K562 (cell line): ENCODE measurements at regions not wholly inside any gene's neighbourhood (a gene's known extent, or its start where the extent isn't known, plus 50 kb on each side); places are given as distances from the start of the nearest gene placed in this dataset.

Experiments used
- ATAC-seq: fragments of 200-7000 bp; cut with Tn5 transposase; 3 replicates; pipeline ENCODE4 v1.9.1; 2020; ENCODE audit warnings: moderate library complexity
- BruUV-seq: library from RNA; stranded (reverse); fragments of 400-500 nt; replicated peaks from 2 replicates; lab custom pipeline; 2021; lab: Mats Ljungman, UMichigan
- CTCF ChIA-PET: fragments of 300-600 bp; formaldehyde crosslinking; extraction: SDS; loops from one replicate; lab custom pipeline; 2021; ENCODE audit warnings: low intra/inter-chr PET ratio; lab: Yijun Ruan, JAX
- POLR2A ChIA-PET: fragments of 300-600, 350-650 bp; sonication (Branson Sonifier 250); formaldehyde crosslinking; extraction: SDS; loops from one replicate; lab custom pipeline; 2021; ENCODE audit warnings: antibody characterized with exemption, inconsistent platforms; lab: Yijun Ruan, JAX
- DNase-seq, 4 experiments: peaks; one replicate each; pipeline versions ENCODE4 v3.0.0 to v3.0.0-alpha.2; 2011 to 2018; ENCODE audit warnings: low spot score in 3 of 4, mixed read lengths in 3 of 4; ENCODE audit errors: extremely low read depth in 1 of 4
- FAIRE-seq: peaks from 2 replicates; lab custom pipeline; 2011; peaks lifted over from hg19 to GRCh38; lab: Jason Lieb, UNC
- H2AFZ ChIP-seq: 2 replicates; pipeline ENCODE4 v1.6.0; 2011; ENCODE audit warnings: low read depth, low read length, control low read depth, inconsistent platforms
- H3K27ac ChIP-seq: fragments of 200-600 bp; 3 replicates; pipeline ENCODE4 v1.8.0; 2011; ENCODE audit warnings: low read depth, mild to moderate bottlenecking, control low read depth, inconsistent platforms, low read length, moderate library complexity, mixed read lengths; ENCODE audit errors: extremely low read depth
- H3K27me3 ChIP-seq, 2 experiments: fragments of 300-600 bp in 1 of 2; 2 replicates in 1 of 2; 3 replicates in 1 of 2; pipeline versions ENCODE4 v1.6.0 to v1.8.0; 2011; ENCODE audit warnings: inconsistent platforms in 2 of 2, low read length in 2 of 2, mild to moderate bottlenecking in 1 of 2, mixed read lengths in 1 of 2, moderate library complexity in 1 of 2; ENCODE audit not compliant: control insufficient read depth in 2 of 2, insufficient read depth in 2 of 2
- H3K36me3 ChIP-seq: fragments of 300-600 bp; 3 replicates; pipeline ENCODE4 v1.8.0; 2011; ENCODE audit warnings: mild to moderate bottlenecking, low read length, inconsistent platforms; ENCODE audit not compliant: control insufficient read depth, insufficient read depth
- H3K4me1 ChIP-seq, 2 experiments: fragments of 200-600 bp in 1 of 2; replicated peaks in 1 of 2; 2 replicates in 1 of 2; 3 replicates in 1 of 2; pipeline versions ENCODE4 v1.5.1 to v1.8.0; 2011; ENCODE audit warnings: inconsistent platforms in 2 of 2, low read length in 2 of 2, mild to moderate bottlenecking in 1 of 2, mixed read lengths in 1 of 2, moderate library complexity in 1 of 2; ENCODE audit not compliant: control insufficient read depth in 2 of 2, insufficient read depth in 2 of 2
- H3K4me2 ChIP-seq: 2 replicates; pipeline ENCODE4 v1.6.1; 2011; ENCODE audit warnings: low read length, control low read depth, inconsistent platforms, mixed read lengths; ENCODE audit not compliant: insufficient read depth
- H3K4me3 ChIP-seq: fragments of 200-600 bp; sonication (generic), shearing (Covaris generic); 2 replicates; pipeline ENCODE4 v1.5.1; 2016; ENCODE audit warnings: control low read depth, inconsistent platforms
- H3K79me2 ChIP-seq: fragments of 200-600 bp; 3 replicates; pipeline ENCODE4 v1.8.0; 2011; ENCODE audit warnings: low read length, inconsistent platforms; ENCODE audit not compliant: control insufficient read depth, insufficient read depth
- H3K9ac ChIP-seq, 2 experiments: 2 replicates each; pipeline versions ENCODE4 v1.6.0 to v1.6.1; 2011; ENCODE audit warnings: low read depth in 2 of 2, low read length in 2 of 2, control low read depth in 1 of 2, inconsistent platforms in 1 of 2, mild to moderate bottlenecking in 1 of 2, mixed read lengths in 1 of 2; ENCODE audit not compliant: insufficient read depth in 1 of 2
- H3K9me1 ChIP-seq: one replicate; pipeline ENCODE4 v1.6.0; 2011; ENCODE audit warnings: inconsistent platforms, mild to moderate bottlenecking, low read length, moderate library complexity; ENCODE audit not compliant: control insufficient read depth, insufficient read depth
- H3K9me3 ChIP-seq: replicated peaks from 2 replicates; pipeline ENCODE4 v1.5.1; 2011; ENCODE audit warnings: low read depth, low read length, inconsistent platforms; ENCODE audit not compliant: control insufficient read depth, insufficient read depth
- H4K20me1 ChIP-seq: replicated peaks from 2 replicates; pipeline ENCODE4 v1.6.1; 2011; ENCODE audit warnings: low read length, inconsistent platforms, mixed read lengths; ENCODE audit not compliant: control insufficient read depth, insufficient read depth
- ARID1B ChIP-seq: fragments of 450-650 bp; IDR thresholded peaks from 2 replicates; pipeline ENCODE4 v1.6.1; 2016; ENCODE audit warnings: antibody characterized with exemption, mild to moderate bottlenecking, inconsistent platforms
- BACH1 ChIP-seq: fragments of 200-800 bp; sonication (Bioruptor generic); IDR thresholded peaks from 2 replicates; pipeline ENCODE4 v1.6.1; 2016; ENCODE audit warnings: missing genetic modification characterization, missing compliant biosample characterization
- CBX8 ChIP-seq: fragments of 200-600 bp; sonication (generic); IDR thresholded peaks from 2 replicates; pipeline ENCODE4 v1.6.1; 2012; ENCODE audit warnings: borderline replicate concordance, mixed run types, low read depth, mild to moderate bottlenecking, moderate library complexity, mixed read lengths, low read length, control low read depth, inconsistent platforms; ENCODE audit not compliant: poor library complexity, severe bottlenecking; ENCODE audit errors: extremely low read depth
- CREB1 ChIP-seq, 2 experiments: sonication (generic) in 1 of 2; formaldehyde crosslinking in 1 of 2; IDR thresholded peaks; 2 replicates each; pipeline versions ENCODE4 v1.6.1 to v1.8.0; 2012 to 2022; ENCODE audit warnings: inconsistent platforms in 1 of 2, mild to moderate bottlenecking in 1 of 2, missing genetic modification reagents in 1 of 2, moderate library complexity in 1 of 2
- FOXK1 ChIP-seq: sonication (generic); formaldehyde crosslinking; IDR thresholded peaks from 2 replicates; pipeline ENCODE4 v1.8.0; 2022; ENCODE audit warnings: missing genetic modification reagents, mild to moderate bottlenecking, borderline replicate concordance
- FOXK2 ChIP-seq, 2 experiments: fragments of 450-650 bp; IDR thresholded peaks in 1 of 2; conservative IDR thresholded peaks in 1 of 2; 2 replicates each; pipeline ENCODE4 v1.6.1; 2016; ENCODE audit warnings: low read depth in 2 of 2, mild to moderate bottlenecking in 1 of 2
- GMEB1 ChIP-seq: fragments of 250-450 bp; sonication (Bioruptor Pico); IDR thresholded peaks from 2 replicates; pipeline ENCODE4 v1.4.0; 2020; ENCODE audit warnings: mild to moderate bottlenecking
- HCFC1 ChIP-seq: IDR thresholded peaks from 2 replicates; pipeline ENCODE4 v1.6.1; 2012; ENCODE audit warnings: low read depth, low read length, improper control_type of control experiment
- SETDB1 ChIP-seq: IDR thresholded peaks from one replicate; pipeline ENCODE4 v1.6.1; 2012; ENCODE audit warnings: low read length, control low read depth, inconsistent platforms
- SMARCA4 ChIP-seq: fragments of 450-650 bp; IDR thresholded peaks from 2 replicates; pipeline ENCODE4 v1.6.1; 2016
- SREBF2 ChIP-seq: sonication (generic); formaldehyde crosslinking; IDR thresholded peaks from 2 replicates; pipeline ENCODE4 v1.4.0; 2020; ENCODE audit warnings: mild to moderate bottlenecking, missing genetic modification reagents
- TAF1 ChIP-seq: IDR thresholded peaks from 2 replicates; pipeline ENCODE4 v1.6.1; 2011; ENCODE audit warnings: mild to moderate bottlenecking, low read length, moderate library complexity; ENCODE audit not compliant: insufficient read depth, control insufficient read depth, severe bottlenecking; ENCODE audit errors: extremely low read depth
- ZNF445 ChIP-seq: fragments of 250-450 bp; sonication (Bioruptor Pico); IDR thresholded peaks from 2 replicates; pipeline ENCODE4 v1.4.0; 2020; ENCODE audit warnings: low read depth, mild to moderate bottlenecking, moderate library complexity
- ZNF717 ChIP-seq: fragments of 250-450 bp; sonication (Bioruptor Pico); IDR thresholded peaks from 2 replicates; pipeline ENCODE4 v1.5.0; 2021
- WGBS: fragments of 100-300 bp; shearing (Covaris generic); methylation state at CpG from one replicate; pipeline ENCODE4 v1.1.6; 2016; ENCODE audit warnings: low coverage, mixed read lengths; ENCODE audit not compliant: insufficient coverage; ENCODE audit errors: missing lambda C conversion rate; 5-methylcytosine and 5-hydroxymethylcytosine counted together
- in situ Hi-C: fragments of 300-500 bp; cut with MboI; formaldehyde crosslinking; loops from 4 replicates; pipeline ENCODE4 v1.15.0; 2018; ENCODE audit warnings: inconsistent platforms, mixed read lengths
- intact Hi-C: fragments of 100-400 bp; cut with micrococcal nuclease; formaldehyde crosslinking; loops from 2 replicates; pipeline ENCODE4 v1.14.2; 2022

DNA sequence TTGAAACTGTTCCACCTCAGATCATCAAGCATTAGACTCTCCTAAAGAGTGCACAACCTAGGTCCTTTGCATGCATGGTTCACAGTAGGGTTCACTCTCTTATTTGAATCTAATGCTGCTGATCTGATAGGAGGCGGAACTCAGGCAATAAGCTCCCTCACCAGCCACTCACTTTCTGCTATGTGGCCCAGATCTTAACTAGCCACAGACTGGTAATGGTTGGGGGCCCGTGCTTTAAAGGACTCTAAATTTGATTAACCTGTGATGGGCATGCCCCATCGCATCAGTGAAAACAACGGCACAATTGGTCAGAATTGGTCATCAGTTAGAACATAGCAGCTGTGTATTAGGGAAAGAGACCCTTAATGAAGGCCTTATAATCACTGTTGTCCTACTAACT, 753.7 kb upstream of the SORCS1 start:
- no peak overlapping the region for H2AFZ ChIP-seq
- DNase-seq = no peak
- H3K36me3 ChIP-seq = no peaks in the 10 kb centered on the region
- no peaks in the 10 kb centered on the region for H4K20me1 ChIP-seq
- in situ Hi-C loops = no loop called here
- no peaks in the 10 kb centered on the region for H3K27me3 ChIP-seq
- intact Hi-C loops = no loop called here
- H3K4me1 ChIP-seq = no peaks in the 10 kb centered on the region
- H3K4me2 ChIP-seq = no peak overlapping the region
- H3K79me2 ChIP-seq = no peaks in the 10 kb centered on the region
- ChIA-PET POLR2A (no interaction called here), CTCF (no interaction called here)
- no peak overlapping the region for H3K9ac ChIP-seq
- WGBS = 0% methylated on average over 3 of the region's 4 CpGs
- no peak overlapping the region for H3K27ac ChIP-seq
- ATAC-seq = no peak
- H3K9me1 ChIP-seq = no peaks in the 10 kb centered on the region
- H3K9me3 ChIP-seq = no peaks in the 10 kb centered on the region
- no peak overlapping the region for H3K4me3 ChIP-seq
- no TSS peak for BruUV-seq
- no peak for FAIRE-seq
- TF ChIP-seq CBX8 (no peak), SMARCA4 (no peak), ZNF717 (CRISPR knock-in tag) (no peak), FOXK1 (CRISPR knock-in tag) (no peak), TAF1 (no peak), BACH1 (tag) (no peak), ARID1B (no peak), GMEB1 (CRISPR knock-in tag) (no peak), SETDB1 (no peak), FOXK2 (conservative IDR thresholded peaks at IDR 0.05 in 1 of 2, IDR thresholded peaks at IDR 0.05 in 1 of 2; ENCODE audit: low read depth in 2 of 2) (no peak), SREBF2 (CRISPR knock-in tag) (no peak), ZNF445 (CRISPR knock-in tag) (no peak), CREB1 (IDR thresholded peaks at IDR 0.05) (no peak), CREB1 (CRISPR knock-in tag; IDR thresholded peaks at IDR 0.05) (no peak), HCFC1 (no peak)
